ENCODE measurements at regions not wholly inside any gene's neighbourhood (a gene's known extent, or its start where the extent isn't known, plus 50 kb on each side); places are given as distances from the start of the nearest gene placed in this dataset.

DNA sequence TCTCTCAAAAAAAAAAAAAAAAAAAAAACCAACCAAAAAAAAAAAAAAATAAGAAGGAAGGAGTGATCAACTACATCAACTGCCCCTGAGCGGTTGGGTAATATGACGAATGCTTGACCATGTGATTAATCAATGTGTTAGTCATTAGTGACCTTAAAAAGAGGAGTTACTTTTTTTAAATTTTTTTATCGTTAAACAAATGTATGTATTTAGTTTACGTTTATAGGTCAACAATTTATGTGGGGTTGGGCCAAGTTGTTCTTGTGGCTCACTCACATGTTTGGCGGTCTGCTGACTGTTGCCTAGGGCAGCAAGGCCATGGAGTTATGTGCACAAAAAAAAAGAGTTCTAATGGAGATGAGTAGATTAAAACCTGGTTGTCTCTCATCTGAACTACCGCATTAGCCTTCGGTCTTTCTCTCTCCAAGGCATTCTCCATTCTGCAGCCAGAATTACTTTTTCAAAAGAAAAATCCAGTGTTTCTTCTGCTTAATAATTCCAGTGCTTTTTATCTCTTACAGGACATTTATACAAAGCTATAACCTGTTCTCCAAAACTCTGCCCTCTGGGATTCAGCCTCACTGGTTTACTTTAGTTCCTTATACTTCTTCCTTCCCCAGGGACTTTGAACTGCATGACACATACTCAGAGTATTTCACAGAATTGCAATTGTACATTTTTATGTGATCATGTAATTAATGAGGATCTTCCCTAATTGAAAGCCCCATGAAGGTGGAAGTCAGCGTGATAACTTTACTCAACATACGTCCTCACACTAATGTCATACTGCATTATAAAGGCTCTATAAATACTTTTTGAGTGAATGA is 505.5 kb downstream of the ANKRD50 start:
- Histone ChIP-seq H3K36me3 (no peaks in the 10 kb centered on the region), H3K4me1 (peaks cover 0 to 5% (median 0%) of the 10 kb centered on the region in 4 donors), H3K4me3 (no peak overlapping the region), H3K27ac (no peak overlapping the region), H3K27me3 (no peaks in the 10 kb centered on the region), H3K9me3 (no peaks in the 10 kb centered on the region)
- 84 to 86% methylated on average over 9 of the region's 9 CpGs for WGBS, 2 donors
- DNase-seq (ENCODE audit: low spot score in 2 of 2) = no peak
- TF ChIP-seq EP300 (IDR thresholded peaks at IDR 0.05) (no peak), POLR2A (IDR thresholded peaks at IDR 0.05) (no peak)
- TF ChIP-seq, protein P1, sequence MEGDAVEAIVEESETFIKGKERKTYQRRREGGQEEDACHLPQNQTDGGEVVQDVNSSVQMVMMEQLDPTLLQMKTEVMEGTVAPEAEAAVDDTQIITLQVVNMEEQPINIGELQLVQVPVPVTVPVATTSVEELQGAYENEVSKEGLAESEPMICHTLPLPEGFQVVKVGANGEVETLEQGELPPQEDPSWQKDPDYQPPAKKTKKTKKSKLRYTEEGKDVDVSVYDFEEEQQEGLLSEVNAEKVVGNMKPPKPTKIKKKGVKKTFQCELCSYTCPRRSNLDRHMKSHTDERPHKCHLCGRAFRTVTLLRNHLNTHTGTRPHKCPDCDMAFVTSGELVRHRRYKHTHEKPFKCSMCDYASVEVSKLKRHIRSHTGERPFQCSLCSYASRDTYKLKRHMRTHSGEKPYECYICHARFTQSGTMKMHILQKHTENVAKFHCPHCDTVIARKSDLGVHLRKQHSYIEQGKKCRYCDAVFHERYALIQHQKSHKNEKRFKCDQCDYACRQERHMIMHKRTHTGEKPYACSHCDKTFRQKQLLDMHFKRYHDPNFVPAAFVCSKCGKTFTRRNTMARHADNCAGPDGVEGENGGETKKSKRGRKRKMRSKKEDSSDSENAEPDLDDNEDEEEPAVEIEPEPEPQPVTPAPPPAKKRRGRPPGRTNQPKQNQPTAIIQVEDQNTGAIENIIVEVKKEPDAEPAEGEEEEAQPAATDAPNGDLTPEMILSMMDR (IDR thresholded peaks at IDR 0.05) = no peak

DNA sequence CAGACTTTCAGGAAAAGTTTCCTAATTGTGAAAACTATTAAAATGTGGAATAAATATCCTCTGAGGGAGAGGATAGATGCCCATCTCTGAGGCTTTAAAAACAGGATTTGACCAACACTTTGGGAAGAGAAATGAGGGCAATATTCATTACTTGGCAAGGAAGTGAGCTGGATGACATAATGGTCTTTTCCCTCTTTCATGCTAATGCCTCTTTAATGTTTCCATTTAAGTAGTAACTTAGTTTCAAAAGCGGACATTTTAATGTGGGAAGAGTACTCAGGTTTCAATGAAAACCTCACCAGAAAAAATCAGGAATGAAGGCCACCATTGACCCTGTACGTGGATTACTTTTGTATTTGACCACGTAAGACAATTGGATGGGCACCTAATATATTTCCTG is 503.3 kb downstream of the ANKRD50 start:
- H3K4me1 ChIP-seq = peaks cover 0 to 12% (median 4%) of the 10 kb centered on the region in 4 donors
- no peak overlapping the region for H3K27ac ChIP-seq
- TF ChIP-seq, protein P1 (IDR thresholded peaks at IDR 0.05) = no peak
- TF ChIP-seq POLR2A (IDR thresholded peaks at IDR 0.05) (no peak), EP300 (IDR thresholded peaks at IDR 0.05) (no peak)
- H3K27me3 ChIP-seq = no peaks in the 10 kb centered on the region
- H3K9me3 ChIP-seq = no peaks in the 10 kb centered on the region
- no peak overlapping the region for H3K4me3 ChIP-seq
- no peaks in the 10 kb centered on the region for H3K36me3 ChIP-seq
- 73 to 88% methylated on average over 3 of the region's 3 CpGs for WGBS, 2 donors
- DNase-seq (ENCODE audit: low spot score in 2 of 2) = no peak

DNA sequence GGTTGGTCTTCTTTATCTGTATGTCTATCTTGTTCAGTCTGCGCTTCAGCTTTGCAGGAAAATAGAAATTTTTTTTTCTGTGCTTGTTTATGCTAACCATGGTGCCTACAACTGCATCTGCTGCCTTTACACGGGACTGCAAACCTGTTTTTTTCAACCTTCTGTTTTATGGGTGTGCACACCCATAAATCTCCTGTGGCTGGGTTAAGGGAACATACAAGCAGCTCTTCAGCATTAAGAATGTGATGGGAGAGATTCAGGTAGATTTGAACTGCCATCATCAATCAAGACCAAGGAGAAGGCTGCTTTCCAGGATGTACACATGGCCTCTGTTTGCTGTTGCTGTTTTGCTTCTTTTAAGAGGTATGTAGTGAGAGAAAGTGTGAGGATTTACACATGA is 502.9 kb downstream of the ANKRD50 start:
- H3K27me3 ChIP-seq = no peaks in the 10 kb centered on the region
- H3K9me3 ChIP-seq = no peaks in the 10 kb centered on the region
- H3K27ac ChIP-seq = no peak overlapping the region
- peaks cover 0 to 12% (median 4%) of the 10 kb centered on the region in 4 donors for H3K4me1 ChIP-seq
- 64 to 73% methylated on average over 2 of the region's 2 CpGs for WGBS, 2 donors
- no peak for DNase-seq (ENCODE audit: low spot score in 2 of 2)
- no peaks in the 10 kb centered on the region for H3K36me3 ChIP-seq
- TF ChIP-seq, protein P1 (IDR thresholded peaks at IDR 0.05) = no peak
- TF ChIP-seq EP300 (IDR thresholded peaks at IDR 0.05) = no peak
- TF ChIP-seq POLR2A (IDR thresholded peaks at IDR 0.05) = no peak
- no peak overlapping the region for H3K4me3 ChIP-seq

DNA sequence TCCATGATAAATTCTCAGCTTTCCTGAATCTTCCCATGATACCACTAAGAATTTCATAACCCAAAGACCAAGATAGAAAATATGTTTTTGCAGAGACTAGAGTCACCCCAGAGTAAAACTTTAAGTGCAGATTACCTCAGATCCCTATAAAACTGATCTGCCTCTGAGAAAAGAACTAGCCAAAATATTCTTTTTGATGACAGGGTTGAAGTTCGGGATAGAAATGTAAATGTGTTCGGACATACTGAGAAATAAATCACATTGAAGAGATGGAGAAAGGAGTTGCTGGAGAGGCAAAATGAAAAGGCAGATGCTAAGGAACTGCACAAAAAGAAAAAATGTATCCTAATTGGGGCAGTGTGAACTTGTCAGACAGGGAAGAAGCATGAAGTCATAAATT is 501.8 kb downstream of the ANKRD50 start:
- Histone ChIP-seq H3K4me3 (no peak overlapping the region), H3K36me3 (no peaks in the 10 kb centered on the region), H3K27ac (no peak overlapping the region), H3K27me3 (no peaks in the 10 kb centered on the region), H3K4me1 (peaks cover 0 to 12% (median 4%) of the 10 kb centered on the region in 4 donors), H3K9me3 (no peaks in the 10 kb centered on the region)
- DNase-seq (ENCODE audit: low spot score in 2 of 2) = no peak
- WGBS, 2 donors = 84% methylated on average over 2 of the region's 2 CpGs
- TF ChIP-seq EP300 (IDR thresholded peaks at IDR 0.05) (no peak), POLR2A (IDR thresholded peaks at IDR 0.05) (no peak)
- TF ChIP-seq, protein P1 (IDR thresholded peaks at IDR 0.05) = no peak

DNA sequence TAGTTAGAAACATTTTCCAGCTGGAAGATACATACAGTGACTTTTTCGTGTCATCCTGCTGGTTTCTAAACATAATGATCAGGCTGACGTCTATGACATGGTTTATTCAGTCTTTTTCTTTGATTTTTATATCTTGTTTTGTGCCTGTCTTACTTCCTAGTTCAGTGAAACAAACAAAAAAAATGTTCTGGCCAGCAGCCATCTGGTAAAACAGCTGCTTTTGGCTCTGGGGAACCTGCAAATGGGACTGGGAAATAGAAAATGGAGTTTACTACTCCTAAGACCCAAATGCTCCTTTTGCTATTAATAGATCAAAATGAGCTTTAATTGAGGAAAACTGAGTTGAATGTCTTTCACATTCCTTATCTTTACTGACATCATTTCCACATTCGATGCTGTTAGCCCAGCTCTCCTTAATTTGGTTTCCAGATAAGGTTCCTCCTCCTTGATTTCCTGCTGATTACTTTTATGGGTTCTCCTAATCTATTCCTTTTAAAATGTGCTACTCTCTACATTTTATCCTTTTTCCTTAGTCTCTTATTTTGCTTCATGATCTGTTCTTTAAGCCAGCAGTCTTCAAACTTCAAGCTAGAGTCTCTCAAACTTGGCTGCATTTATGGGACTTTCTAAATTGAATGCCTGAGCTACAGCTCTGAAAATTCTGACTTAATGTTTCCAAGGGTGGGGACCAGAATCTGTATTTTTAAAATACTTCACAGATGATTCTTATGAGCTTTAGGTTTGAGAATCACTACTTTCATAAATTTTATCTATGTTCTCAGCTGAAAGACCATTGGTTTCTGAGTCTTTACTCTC is 499.5 kb downstream of the ANKRD50 start:
- H3K9me3 ChIP-seq = no peaks in the 10 kb centered on the region
- no peak for TF ChIP-seq EP300 (IDR thresholded peaks at IDR 0.05)
- TF ChIP-seq, protein P1 (IDR thresholded peaks at IDR 0.05) = no peak
- TF ChIP-seq POLR2A (IDR thresholded peaks at IDR 0.05) = no peak
- peaks cover 0 to 12% (median 4%) of the 10 kb centered on the region in 4 donors for H3K4me1 ChIP-seq
- H3K27me3 ChIP-seq = no peaks in the 10 kb centered on the region
- DNase-seq (ENCODE audit: low spot score in 2 of 2) = peak in 1 of 2 donors; percentile 32
- 18 to 26% methylated on average over 3 of the region's 3 CpGs for WGBS, 2 donors
- peak overlapping the region in 1 of 4 donors; percentile 50 for H3K27ac ChIP-seq
- H3K4me3 ChIP-seq = no peak overlapping the region
- no peaks in the 10 kb centered on the region for H3K36me3 ChIP-seq
